HCT116 (cell line): ENCODE measurements at regions not wholly inside any gene's neighbourhood (a gene's known extent, or its start where the extent isn't known, plus 50 kb on each side); places are given as distances from the start of the nearest gene placed in this dataset.

Experiments used
- ATAC-seq: fragments of 200-7000 bp; cut with Tn5 transposase; 2 replicates; pipeline ENCODE4 v1.9.1; 2020; ENCODE audit warnings: mild to moderate bottlenecking, moderate library complexity
- BruUV-seq: library from RNA; stranded (reverse); fragments of 400-500 nt; replicated peaks from 2 replicates; lab custom pipeline; 2021; lab: Mats Ljungman, UMichigan
- CTCF ChIA-PET: fragments of 300-600 bp; sonication (Branson Sonifier 250); formaldehyde crosslinking; loops from one replicate; lab custom pipeline; 2021; ENCODE audit warnings: antibody characterized with exemption; lab: Charles Lee
- POLR2A ChIA-PET: fragments of 300-600, 350-600 bp; sonication (Branson Sonifier 250); formaldehyde crosslinking; loops from one replicate; lab custom pipeline; 2021; ENCODE audit warnings: antibody characterized with exemption; lab: Charles Lee
- RAD21 ChIA-PET, 2 experiments: fragments of 300-600 bp; sonication (Branson Sonifier 250); formaldehyde crosslinking; loops; one replicate each; lab custom pipeline; 2023; ENCODE audit warnings: low total read pairs in 2 of 2; ENCODE audit not compliant: uncharacterized antibody in 2 of 2, unreplicated experiment in 2 of 2, low non-redundant PET in 1 of 2; lab: Charles Lee
- DNase-seq: peaks from one replicate; pipeline ENCODE4 v3.0.0-alpha.2; 2010; ENCODE audit warnings: low read depth, low spot score
- H2AFZ ChIP-seq: fragments of 200-600 bp; shearing (Covaris generic), sonication (generic); 2 replicates; pipeline ENCODE4 v1.6.1; 2017; ENCODE audit warnings: low read depth, mixed run types, mixed read lengths, antibody characterized with exemption, low read length; ENCODE audit not compliant: poor library complexity, severe bottlenecking
- H3K27ac ChIP-seq: 2 replicates; pipeline ENCODE4 v1.5.1; 2012; ENCODE audit warnings: low read depth, low read length
- H3K27me3 ChIP-seq: fragments of 200-600 bp; sonication (generic); 2 replicates; pipeline ENCODE4 v1.6.1; 2016; ENCODE audit warnings: mixed run types, low read length, mixed read lengths; ENCODE audit not compliant: insufficient read depth
- H3K36me3 ChIP-seq, 2 experiments: fragments of 200-500 bp in 1 of 2; fragments of 200-600 bp in 1 of 2; sonication (Bioruptor generic) in 1 of 2; sonication (generic) in 1 of 2; 2 replicates each; pipeline versions ENCODE4 v1.5.1 to v1.6.1; 2014 to 2016; ENCODE audit warnings: low read length in 2 of 2, inconsistent platforms in 1 of 2, mixed read lengths in 1 of 2, mixed run types in 1 of 2; ENCODE audit not compliant: insufficient read depth in 2 of 2, control insufficient read depth in 1 of 2
- H3K4me1 ChIP-seq, 2 experiments: fragments of 200-600 bp in 1 of 2; sonication (generic) in 1 of 2; 2 replicates each; pipeline versions ENCODE4 v1.5.1 to v1.6.1; 2012 to 2017; ENCODE audit warnings: low read length in 2 of 2, inconsistent platforms in 1 of 2, mild to moderate bottlenecking in 1 of 2, mixed read lengths in 1 of 2, mixed run types in 1 of 2, moderate library complexity in 1 of 2; ENCODE audit not compliant: insufficient read depth in 2 of 2, control insufficient read depth in 1 of 2
- H3K4me2 ChIP-seq: fragments of 200-600 bp; sonication (generic); 2 replicates; pipeline ENCODE4 v1.6.1; 2017; ENCODE audit warnings: mixed run types, low read length, mixed read lengths
- H3K4me3 ChIP-seq, 2 experiments: fragments of 200-600 bp in 1 of 2; sonication (generic) in 1 of 2; replicated peaks in 1 of 2; 2 replicates each; pipeline ENCODE4 v1.5.1; 2011 to 2016; ENCODE audit warnings: low read length in 2 of 2, control low read depth in 1 of 2, low read depth in 1 of 2, mild to moderate bottlenecking in 1 of 2, mixed read lengths in 1 of 2, mixed run types in 1 of 2
- H3K79me2 ChIP-seq: fragments of 200-600 bp; sonication (generic); 2 replicates; pipeline ENCODE4 v1.6.1; 2017; ENCODE audit warnings: mild to moderate bottlenecking, mixed run types, low read length, moderate library complexity, mixed read lengths; ENCODE audit not compliant: insufficient read depth
- H3K9ac ChIP-seq: fragments of 200-600 bp; sonication (generic); 2 replicates; pipeline ENCODE4 v1.6.1; 2016; ENCODE audit warnings: low read length, mixed read lengths
- H3K9me2 ChIP-seq: fragments of 200-600 bp; sonication (generic), shearing (Covaris generic); 2 replicates; pipeline ENCODE4 v1.6.1; 2017; ENCODE audit warnings: mixed run types, mild to moderate bottlenecking, moderate library complexity; ENCODE audit not compliant: insufficient read depth
- H3K9me3 ChIP-seq, 2 experiments: fragments of 200-500 bp in 1 of 2; fragments of 200-600 bp in 1 of 2; sonication (Bioruptor generic) in 1 of 2; sonication (generic) in 1 of 2; 2 replicates each; pipeline ENCODE4 v1.6.1; 2014 to 2017; ENCODE audit warnings: low read length in 2 of 2, mixed read lengths in 2 of 2, inconsistent platforms in 1 of 2, low read depth in 1 of 2, mild to moderate bottlenecking in 1 of 2, mixed run types in 1 of 2, moderate library complexity in 1 of 2; ENCODE audit not compliant: control insufficient read depth in 1 of 2, insufficient read depth in 1 of 2
- H4K20me1 ChIP-seq: fragments of 200-600 bp; sonication (generic), shearing (Covaris generic); 2 replicates; pipeline ENCODE4 v1.6.1; 2017; ENCODE audit warnings: mixed run types, mild to moderate bottlenecking, moderate library complexity; ENCODE audit not compliant: insufficient read depth
- CBX3 ChIP-seq: IDR thresholded peaks from 2 replicates; pipeline ENCODE4 v1.6.1; 2012; ENCODE audit warnings: low read depth
- CEBPB ChIP-seq: IDR thresholded peaks from 2 replicates; pipeline ENCODE4 v1.6.1; 2012; ENCODE audit warnings: low read depth
- CTCF ChIP-seq, 3 experiments: fragments of 200-600 bp in 1 of 3; sonication (generic) in 1 of 3; IDR thresholded peaks in 2 of 3; conservative IDR thresholded peaks in 1 of 3; 2 replicates each; pipeline ENCODE4 v1.5.1; 2012 to 2017; ENCODE audit warnings: low read depth in 2 of 3, low read length in 2 of 3, antibody characterized with exemption in 1 of 3, borderline replicate concordance in 1 of 3, control low read depth in 1 of 3, mild to moderate bottlenecking in 1 of 3, mixed read lengths in 1 of 3, mixed run types in 1 of 3, moderate library complexity in 1 of 3; ENCODE audit not compliant: insufficient read depth in 1 of 3
- ELF1 ChIP-seq: IDR thresholded peaks from 2 replicates; pipeline ENCODE4 v1.6.1; 2012; ENCODE audit warnings: low read depth, borderline replicate concordance
- EZH2 ChIP-seq: fragments of 200-600 bp; sonication (generic); IDR thresholded peaks from 2 replicates; pipeline ENCODE4 v1.6.1; 2017; ENCODE audit warnings: antibody characterized with exemption, mixed run types
- EZH2phosphoT487 ChIP-seq: fragments of 200-600 bp; IDR thresholded peaks from 2 replicates; pipeline ENCODE4 v1.6.1; 2018; ENCODE audit warnings: antibody characterized with exemption, borderline replicate concordance
- FOSL1 ChIP-seq: IDR thresholded peaks from 2 replicates; pipeline ENCODE4 v1.6.1; 2012; ENCODE audit warnings: low read depth
- JUND ChIP-seq: IDR thresholded peaks from 2 replicates; pipeline ENCODE4 v1.6.1; 2012
- MAX ChIP-seq: IDR thresholded peaks from 2 replicates; pipeline ENCODE4 v1.6.1; 2012
- POLR2A ChIP-seq: IDR thresholded peaks from 2 replicates; pipeline ENCODE4 v1.7.0; 2011; ENCODE audit warnings: borderline replicate concordance; ENCODE audit not compliant: insufficient read depth, insufficient read length; ENCODE audit errors: extremely low read depth
- POLR2AphosphoS5 ChIP-seq: IDR thresholded peaks from 2 replicates; pipeline ENCODE4 v1.6.1; 2011; ENCODE audit warnings: mild to moderate bottlenecking, low read depth, low read length, moderate library complexity
- RAD21 ChIP-seq: IDR thresholded peaks from 2 replicates; pipeline ENCODE4 v1.6.1; 2012; ENCODE audit warnings: low read depth, mild to moderate bottlenecking
- SRF ChIP-seq: IDR thresholded peaks from 2 replicates; pipeline ENCODE4 v1.6.1; 2012; ENCODE audit warnings: low read depth
- TCF7L2 ChIP-seq: IDR thresholded peaks from 2 replicates; pipeline ENCODE4 v1.7.0; 2011; ENCODE audit warnings: borderline replicate concordance, inconsistent platforms; ENCODE audit not compliant: insufficient read depth, insufficient read length; ENCODE audit errors: extremely low read depth
- YY1 ChIP-seq: IDR thresholded peaks from 2 replicates; pipeline ENCODE4 v1.6.1; 2011; ENCODE audit warnings: low read length, low read depth, moderate library complexity, mild to moderate bottlenecking; ENCODE audit not compliant: insufficient replicate concordance; ENCODE audit errors: extremely low read depth
- ZNF274 ChIP-seq: fragments of 200-500 bp; sonication (Bioruptor generic); IDR thresholded peaks from 2 replicates; pipeline ENCODE4 v1.6.1; 2014; ENCODE audit warnings: mild to moderate bottlenecking, low read depth, low read length, inconsistent platforms
- intact Hi-C: fragments of 100-400 bp; cut with micrococcal nuclease; formaldehyde crosslinking; loops from 2 replicates; pipeline ENCODE4 v1.10.0; 2022
- TF ChIP-seq, protein P1 (sequence below): IDR thresholded peaks from 2 replicates; pipeline ENCODE4 v1.6.1; 2012; ENCODE audit warnings: low read depth
- TF ChIP-seq, protein P2 (sequence below): IDR thresholded peaks from 2 replicates; pipeline ENCODE4 v1.6.1; 2011; ENCODE audit warnings: mild to moderate bottlenecking, low read length, moderate library complexity; ENCODE audit not compliant: insufficient replicate concordance; ENCODE audit errors: extremely low read depth
- TF ChIP-seq, protein P3 (sequence below): IDR thresholded peaks from 2 replicates; pipeline ENCODE4 v1.6.1; 2012

- DNase-seq, result no peak
- BruUV-seq, result no TSS peak
- intact Hi-C loops, result no loop called here
- Histone ChIP-seq H3K79me2 (no peaks in the 10 kb centered on the region), H3K36me3 (no peaks in the 10 kb centered on the region), H2AFZ (no peak overlapping the region), H3K27ac (no peak overlapping the region), H3K9ac (no peak overlapping the region), H3K27me3 (no peaks in the 10 kb centered on the region), H3K4me1 (peaks cover 0 to 11% of the 10 kb centered on the region in 2 experiments; a peak in 2 of 4 replicates), H3K4me2 (no peak overlapping the region), H3K4me3 (no peak overlapping the region), H3K9me2 (no peaks in the 10 kb centered on the region), H3K9me3 (no peaks in the 10 kb centered on the region), H4K20me1 (no peaks in the 10 kb centered on the region)
- TF ChIP-seq, protein P1, sequence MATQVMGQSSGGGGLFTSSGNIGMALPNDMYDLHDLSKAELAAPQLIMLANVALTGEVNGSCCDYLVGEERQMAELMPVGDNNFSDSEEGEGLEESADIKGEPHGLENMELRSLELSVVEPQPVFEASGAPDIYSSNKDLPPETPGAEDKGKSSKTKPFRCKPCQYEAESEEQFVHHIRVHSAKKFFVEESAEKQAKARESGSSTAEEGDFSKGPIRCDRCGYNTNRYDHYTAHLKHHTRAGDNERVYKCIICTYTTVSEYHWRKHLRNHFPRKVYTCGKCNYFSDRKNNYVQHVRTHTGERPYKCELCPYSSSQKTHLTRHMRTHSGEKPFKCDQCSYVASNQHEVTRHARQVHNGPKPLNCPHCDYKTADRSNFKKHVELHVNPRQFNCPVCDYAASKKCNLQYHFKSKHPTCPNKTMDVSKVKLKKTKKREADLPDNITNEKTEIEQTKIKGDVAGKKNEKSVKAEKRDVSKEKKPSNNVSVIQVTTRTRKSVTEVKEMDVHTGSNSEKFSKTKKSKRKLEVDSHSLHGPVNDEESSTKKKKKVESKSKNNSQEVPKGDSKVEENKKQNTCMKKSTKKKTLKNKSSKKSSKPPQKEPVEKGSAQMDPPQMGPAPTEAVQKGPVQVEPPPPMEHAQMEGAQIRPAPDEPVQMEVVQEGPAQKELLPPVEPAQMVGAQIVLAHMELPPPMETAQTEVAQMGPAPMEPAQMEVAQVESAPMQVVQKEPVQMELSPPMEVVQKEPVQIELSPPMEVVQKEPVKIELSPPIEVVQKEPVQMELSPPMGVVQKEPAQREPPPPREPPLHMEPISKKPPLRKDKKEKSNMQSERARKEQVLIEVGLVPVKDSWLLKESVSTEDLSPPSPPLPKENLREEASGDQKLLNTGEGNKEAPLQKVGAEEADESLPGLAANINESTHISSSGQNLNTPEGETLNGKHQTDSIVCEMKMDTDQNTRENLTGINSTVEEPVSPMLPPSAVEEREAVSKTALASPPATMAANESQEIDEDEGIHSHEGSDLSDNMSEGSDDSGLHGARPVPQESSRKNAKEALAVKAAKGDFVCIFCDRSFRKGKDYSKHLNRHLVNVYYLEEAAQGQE, result no peak
- TF ChIP-seq JUND (no peak), POLR2A (no peak), EZH2 (no peak), SRF (no peak), ELF1 (no peak), CTCF (IDR thresholded peaks at IDR 0.05 in 2 of 3, conservative IDR thresholded peaks at IDR 0.05 in 1 of 3; ENCODE audit: borderline replicate concordance in 1 of 3, insufficient read depth in 1 of 3, low read depth in 2 of 3, low read length in 2 of 3) (no peak), ZNF274 (no peak), TCF7L2 (no peak), CBX3 (no peak), POLR2AphosphoS5 (no peak), CEBPB (no peak), FOSL1 (no peak), MAX (no peak), YY1 (no peak), RAD21 (no peak), EZH2phosphoT487 (no peak)
- TF ChIP-seq, protein P2, sequence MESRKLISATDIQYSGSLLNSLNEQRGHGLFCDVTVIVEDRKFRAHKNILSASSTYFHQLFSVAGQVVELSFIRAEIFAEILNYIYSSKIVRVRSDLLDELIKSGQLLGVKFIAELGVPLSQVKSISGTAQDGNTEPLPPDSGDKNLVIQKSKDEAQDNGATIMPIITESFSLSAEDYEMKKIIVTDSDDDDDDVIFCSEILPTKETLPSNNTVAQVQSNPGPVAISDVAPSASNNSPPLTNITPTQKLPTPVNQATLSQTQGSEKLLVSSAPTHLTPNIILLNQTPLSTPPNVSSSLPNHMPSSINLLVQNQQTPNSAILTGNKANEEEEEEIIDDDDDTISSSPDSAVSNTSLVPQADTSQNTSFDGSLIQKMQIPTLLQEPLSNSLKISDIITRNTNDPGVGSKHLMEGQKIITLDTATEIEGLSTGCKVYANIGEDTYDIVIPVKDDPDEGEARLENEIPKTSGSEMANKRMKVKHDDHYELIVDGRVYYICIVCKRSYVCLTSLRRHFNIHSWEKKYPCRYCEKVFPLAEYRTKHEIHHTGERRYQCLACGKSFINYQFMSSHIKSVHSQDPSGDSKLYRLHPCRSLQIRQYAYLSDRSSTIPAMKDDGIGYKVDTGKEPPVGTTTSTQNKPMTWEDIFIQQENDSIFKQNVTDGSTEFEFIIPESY, result no peak
- TF ChIP-seq, protein P3, sequence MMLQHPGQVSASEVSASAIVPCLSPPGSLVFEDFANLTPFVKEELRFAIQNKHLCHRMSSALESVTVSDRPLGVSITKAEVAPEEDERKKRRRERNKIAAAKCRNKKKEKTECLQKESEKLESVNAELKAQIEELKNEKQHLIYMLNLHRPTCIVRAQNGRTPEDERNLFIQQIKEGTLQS, result no peak
- RAD21 ChIA-PET, result no interaction called here
- POLR2A ChIA-PET, result no interaction called here
- CTCF ChIA-PET, result no interaction called here
- ATAC-seq, result no peak
These were observed 456.9 kb upstream of the LRRC7 start for GRCh38 chr1:69110851-69111250.
